GM19372 (cell line): ENCODE measurements at regions not wholly inside any gene's neighbourhood (a gene's known extent, or its start where the extent isn't known, plus 50 kb on each side); places are given as distances from the start of the nearest gene placed in this dataset.

Experiments used
- ATAC-seq: cut with Tn5 transposase; IDR thresholded peaks from one replicate; pipeline ENCODE4 v1.9.1; 2021; ENCODE audit warnings: mild to moderate bottlenecking, low read depth, moderate library complexity; ENCODE audit not compliant: unreplicated experiment

DNA sequence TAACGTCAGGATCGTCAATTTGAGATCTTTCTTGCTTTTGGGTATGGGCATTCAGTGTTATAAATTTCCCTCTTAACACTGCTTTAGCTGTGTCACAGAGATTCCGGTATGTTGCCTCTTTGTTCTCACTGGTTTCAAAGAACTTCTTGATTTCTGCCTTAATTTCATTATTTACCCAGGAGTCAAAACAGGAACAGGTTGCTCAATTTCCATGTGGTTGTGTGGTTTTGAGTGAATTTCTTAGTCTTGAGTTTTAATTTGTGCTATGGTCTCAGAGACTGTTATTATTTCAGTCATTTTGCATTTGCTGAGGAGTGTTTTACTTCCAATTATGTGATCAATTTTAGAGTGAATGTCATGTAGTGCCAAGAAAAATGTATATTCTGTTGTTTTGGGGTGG lies 153.1 kb downstream of the PCDH17 start:
- ATAC-seq, result no peak

DNA sequence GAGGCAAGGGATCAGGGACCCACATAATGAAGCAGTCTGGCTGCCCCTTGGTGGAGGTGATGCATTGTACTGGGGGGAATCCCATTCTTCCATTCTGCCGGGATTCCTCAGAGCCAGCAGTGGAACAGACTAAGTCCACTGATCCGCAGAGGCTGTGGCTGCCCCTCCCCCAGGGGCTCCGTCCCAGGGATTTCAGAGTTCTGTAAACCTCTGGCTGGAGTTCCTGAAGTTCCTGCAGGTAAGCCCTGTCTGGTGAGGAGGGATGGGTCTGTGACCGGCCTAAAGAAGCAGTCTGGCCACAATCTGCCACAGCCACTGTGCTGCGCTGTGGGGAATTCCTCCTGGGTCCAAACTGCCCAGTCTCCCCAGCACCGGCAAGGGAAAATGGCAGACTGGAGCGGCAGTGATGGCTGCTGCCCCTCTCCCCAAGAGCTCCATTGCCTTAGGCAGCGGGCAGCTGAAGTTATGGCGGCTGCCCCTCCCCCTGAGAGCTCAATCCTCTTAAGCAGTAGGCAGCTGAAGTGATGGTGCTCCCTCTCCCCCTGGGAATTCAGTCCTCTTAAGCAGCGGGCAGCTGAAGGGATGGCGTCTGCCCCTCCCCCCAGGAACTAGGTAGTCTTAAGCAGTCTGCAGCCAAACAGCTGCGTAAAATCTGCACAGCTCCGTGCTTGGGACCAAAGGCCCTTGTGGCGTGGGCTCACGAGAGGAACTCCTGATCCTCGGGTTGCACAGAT lies 155.7 kb downstream of the PCDH17 start:
- ATAC-seq, result no peak

GRCh38 chr13:57799624-57800023 lies 168.1 kb downstream of the PCDH17 start:
- no peak for ATAC-seq

GRCh38 chr13:57813651-57814050 lies 182.1 kb downstream of the PCDH17 start:
- no peak for ATAC-seq

DNA sequence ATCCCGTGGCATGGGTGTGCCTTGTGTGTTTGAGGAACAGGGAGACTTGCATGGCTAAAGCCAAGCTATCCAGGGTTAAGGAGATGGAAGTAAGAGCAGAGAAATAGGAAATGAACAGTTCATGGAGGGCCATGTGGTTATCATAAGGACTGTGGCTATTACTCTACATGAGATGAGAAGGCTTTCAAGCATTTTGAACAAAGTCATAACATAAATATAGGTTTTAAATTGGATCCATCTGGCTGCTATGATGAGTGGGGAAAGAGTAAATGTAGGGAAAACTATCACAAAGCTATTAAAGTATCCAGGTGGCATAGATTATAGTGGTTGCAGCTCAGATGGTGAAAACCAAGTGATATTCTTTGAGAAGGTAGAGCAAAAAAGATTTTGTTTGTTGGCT lies 184.1 kb downstream of the PCDH17 start:
- ATAC-seq, result no peak

GRCh38 chr13:57820924-57821323 lies 189.4 kb downstream of the PCDH17 start:
- no peak for ATAC-seq

DNA sequence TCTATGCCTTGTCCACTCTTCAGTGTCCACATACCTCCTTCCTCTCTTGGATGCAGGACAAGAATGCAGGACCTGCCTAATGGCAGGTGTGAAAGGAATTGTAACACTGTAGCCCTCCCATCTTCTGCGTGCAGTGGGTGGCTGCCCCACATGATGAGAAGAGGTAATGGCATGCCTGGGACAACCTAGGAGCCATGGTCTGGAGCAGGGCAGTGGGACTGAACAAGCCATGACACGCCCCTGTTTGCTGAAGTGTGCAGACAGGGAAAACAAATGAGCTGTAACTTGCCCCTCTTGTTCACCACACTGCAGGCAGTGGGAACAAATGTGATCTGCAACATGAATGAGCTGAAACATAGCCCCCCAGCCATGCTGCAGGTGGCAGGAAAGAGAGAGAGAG lies 192.2 kb downstream of the PCDH17 start:
- ATAC-seq, result no peak

GRCh38 chr13:57824121-57824520 lies 192.6 kb downstream of the PCDH17 start:
- no peak for ATAC-seq

DNA sequence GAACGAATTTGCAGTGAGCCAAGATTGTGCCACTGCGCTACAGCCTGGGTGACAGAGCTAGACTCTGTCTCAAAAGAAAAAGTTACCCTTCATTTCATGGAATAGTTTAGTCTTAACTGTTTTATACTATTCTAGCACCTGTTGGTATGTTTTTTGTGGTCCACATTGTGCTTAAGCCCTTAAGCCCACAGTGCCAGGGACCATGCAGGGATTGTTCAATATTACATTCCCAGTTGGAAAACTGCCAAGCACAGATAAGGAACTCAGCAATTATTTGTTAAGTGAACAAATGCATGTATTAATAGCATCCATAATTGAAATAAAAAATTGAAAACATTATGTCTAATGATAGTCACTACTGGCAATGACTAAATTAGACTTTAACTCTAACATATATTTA lies 193.5 kb downstream of the PCDH17 start:
- no peak for ATAC-seq

GRCh38 chr13:57829496-57829895 lies 198.0 kb downstream of the PCDH17 start:
- ATAC-seq, result no peak

DNA sequence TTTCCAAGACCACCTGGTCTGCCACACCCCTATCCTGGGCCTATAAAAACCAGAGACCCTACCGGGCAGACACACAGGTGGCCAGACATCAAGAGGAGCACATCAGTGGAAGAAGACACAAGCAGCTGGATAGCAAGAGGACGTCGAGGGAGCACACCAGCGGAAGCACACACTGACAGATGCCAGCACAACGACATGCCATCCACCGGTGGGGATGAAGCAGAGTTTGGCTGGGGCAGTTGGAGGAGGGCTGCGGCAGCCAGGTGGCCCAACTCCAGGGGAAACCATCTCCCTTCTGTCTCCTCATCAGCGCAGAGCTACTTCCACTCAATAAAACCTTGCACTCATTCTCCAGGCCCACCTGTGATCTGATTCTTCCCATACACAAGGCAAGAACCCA lies 200.6 kb downstream of the PCDH17 start:
- ATAC-seq, result no peak

GRCh38 chr13:57837801-57838200 lies 206.3 kb downstream of the PCDH17 start:
- no peak for ATAC-seq

- ATAC-seq, result no peak
Observed at GRCh38 chr13:57843521-57843920, 212.0 kb downstream of the PCDH17 start.

DNA sequence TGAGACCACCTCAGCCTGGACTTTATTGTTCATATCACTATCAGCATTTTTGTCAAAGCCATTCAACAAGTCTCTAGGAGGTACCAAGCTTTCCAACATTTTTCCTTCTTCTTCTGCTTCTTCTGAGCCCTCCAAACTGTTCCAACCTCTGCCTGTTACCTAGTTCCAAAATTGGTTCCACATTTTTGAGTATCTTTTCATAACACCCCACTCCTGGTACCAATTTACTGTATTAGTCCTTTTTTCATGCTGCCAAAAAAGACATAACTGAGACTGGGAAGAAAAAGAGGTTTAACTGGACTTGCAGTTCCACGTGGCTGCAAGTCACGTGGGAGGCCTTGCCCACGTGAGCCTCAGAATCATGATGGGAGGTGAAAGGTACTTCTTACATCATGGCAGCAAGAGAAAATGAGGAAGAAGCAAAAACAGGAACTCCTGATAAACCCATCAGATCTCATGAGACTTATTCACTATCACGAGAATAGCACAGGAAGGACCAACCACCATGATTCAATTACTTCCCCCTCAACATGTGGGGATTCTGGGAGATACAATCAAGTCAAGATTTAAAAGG lies 215.1 kb downstream of the PCDH17 start:
- ATAC-seq, result no peak

DNA sequence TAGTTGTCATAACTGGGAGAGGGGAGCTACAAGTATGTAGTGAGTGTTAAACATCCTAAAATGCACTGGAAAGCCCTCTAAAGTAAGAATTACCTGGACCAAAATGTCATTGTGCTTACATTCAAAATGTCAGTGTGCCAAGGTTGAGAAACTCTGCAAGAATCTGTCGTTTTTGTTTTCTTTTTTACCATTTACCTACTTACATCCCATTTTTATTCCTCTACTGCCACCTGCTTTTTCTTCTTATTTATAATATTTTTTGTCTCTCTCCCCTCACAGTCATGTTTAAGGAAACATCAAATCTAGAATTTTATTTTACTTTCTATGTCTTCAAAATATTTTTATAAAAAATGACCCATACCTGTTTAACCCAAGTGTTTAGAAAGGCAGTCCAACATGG lies 226.4 kb downstream of the PCDH17 start:
- ATAC-seq, result no peak

- ATAC-seq, result no peak
Observed at GRCh38 chr13:57858376-57858775, 226.8 kb downstream of the PCDH17 start.

DNA sequence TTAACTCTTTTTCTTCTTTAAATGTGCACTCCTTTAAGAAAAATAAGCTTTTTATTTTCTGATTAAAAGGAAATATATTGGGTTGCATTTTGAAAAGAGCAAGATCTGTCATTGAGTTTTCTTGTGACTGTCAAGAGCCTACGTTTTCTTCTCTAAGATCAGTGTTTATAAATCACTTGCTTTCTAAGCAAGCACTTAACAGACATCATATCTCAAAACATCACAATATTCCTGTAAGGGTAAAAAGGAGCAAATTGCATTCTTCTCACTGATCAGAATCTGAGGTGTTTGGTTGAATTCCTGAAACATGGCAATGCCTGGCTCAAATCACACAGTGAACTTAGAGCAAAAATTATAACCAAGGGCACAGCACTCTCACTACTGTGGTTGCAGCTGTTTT lies 231.3 kb downstream of the PCDH17 start:
- ATAC-seq, result no peak

GRCh38 chr13:57865600-57866294 lies 234.2 kb downstream of the PCDH17 start:
- ATAC-seq, result no peak

- no peak for ATAC-seq
Observed at GRCh38 chr13:57874530-57874929, 243.0 kb downstream of the PCDH17 start.

- ATAC-seq, result no peak
Observed at GRCh38 chr13:57877601-57878000, 246.1 kb downstream of the PCDH17 start.

- no peak for ATAC-seq
Observed at GRCh38 chr13:57878291-57878690, 246.7 kb downstream of the PCDH17 start.

- no peak for ATAC-seq
Observed at GRCh38 chr13:57897225-57897624, 265.7 kb downstream of the PCDH17 start.
